ENCODE measurements at regions not wholly inside any gene's neighbourhood (a gene's known extent, or its start where the extent isn't known, plus 50 kb on each side); places are given as distances from the start of the nearest gene placed in this dataset.

DNA sequence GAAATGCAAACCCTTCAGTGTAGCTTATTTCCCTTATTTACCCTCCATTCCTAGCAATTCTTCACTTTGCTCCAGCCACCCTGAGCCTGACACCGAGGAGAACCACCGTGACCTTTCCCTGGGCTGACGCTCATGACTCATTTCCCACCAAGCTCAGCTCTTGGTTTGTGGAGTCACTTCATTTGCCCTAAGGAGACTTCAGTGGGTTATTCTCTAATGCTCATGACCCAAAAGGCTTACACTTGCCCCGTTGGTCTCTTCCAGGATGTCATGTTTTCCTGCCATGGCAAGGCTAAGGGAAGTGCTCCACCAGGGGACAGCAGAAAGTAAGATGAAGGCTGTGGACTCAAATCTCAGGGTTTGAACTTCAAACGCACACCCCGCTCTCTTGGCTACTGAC is 161.0 kb downstream of the CBLN1 start:
- ChIA-PET CTCF (interaction anchor here (0.6 kb wide), 1 partner anchor 184 kb away, joined by 3 read pairs; no protein-coding TSS in a partner anchor), POLR2A (no interaction called here)
- no peak for TF ChIP-seq CTCF (IDR thresholded peaks at IDR 0.05; ENCODE audit: insufficient read depth, low read depth, low read length)
- no peaks in the 10 kb centered on the region for H3K36me3 ChIP-seq (ENCODE audit: control insufficient read depth, insufficient read depth, low read length)
- DNase-seq (ENCODE audit: low read depth): no peak
- no peaks in the 10 kb centered on the region for H3K27me3 ChIP-seq (ENCODE audit: control insufficient read depth, insufficient read depth, low read length)
- no peak overlapping the region for H3K4me3 ChIP-seq (ENCODE audit: low read depth, low read length)

DNA sequence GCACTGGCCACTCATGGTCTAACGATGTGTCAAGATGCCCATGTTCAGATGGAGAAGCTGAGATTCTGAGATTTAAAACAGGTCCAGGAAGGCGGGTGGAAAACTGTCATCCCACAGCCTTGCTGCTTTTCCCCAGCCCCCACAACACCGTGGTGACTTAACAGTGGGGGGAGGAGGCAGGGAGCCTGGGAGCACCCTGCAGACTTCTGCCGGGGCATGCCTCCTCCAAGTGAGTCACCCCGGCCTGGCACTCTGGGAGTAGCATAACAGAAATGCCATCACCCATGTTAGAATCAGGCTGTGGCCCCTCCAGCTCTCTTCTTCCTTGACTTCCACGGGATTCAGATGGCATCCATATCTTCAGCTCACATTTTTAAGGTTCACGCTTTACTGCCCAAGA is 164.8 kb downstream of the CBLN1 start:
- CTCF ChIA-PET: no interaction called here
- POLR2A ChIA-PET: no interaction called here
- TF ChIP-seq CTCF (IDR thresholded peaks at IDR 0.05; ENCODE audit: insufficient read depth, low read depth, low read length): no peak

DNA sequence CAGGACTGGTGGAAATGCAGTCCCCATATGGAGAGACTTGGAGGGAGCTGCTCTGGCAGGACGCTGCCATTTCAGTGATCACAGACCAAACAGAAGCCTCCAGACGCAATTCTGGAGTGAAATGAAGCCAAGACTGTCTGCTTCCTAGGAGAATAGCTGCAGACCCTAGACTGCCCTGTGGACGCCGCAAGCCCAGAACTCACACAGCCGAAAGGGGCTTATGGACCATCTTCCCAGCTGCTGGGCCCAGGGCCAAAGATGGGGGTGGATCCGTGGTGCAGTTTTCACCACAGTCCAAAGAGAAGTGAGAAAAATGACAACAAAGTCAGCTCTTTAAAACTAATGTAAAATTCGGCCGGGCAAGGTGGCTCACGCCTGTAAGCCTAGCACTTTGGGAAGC is 165.7 kb downstream of the CBLN1 start:
- Histone ChIP-seq H3K27me3 (ENCODE audit: control insufficient read depth, insufficient read depth, low read length) (no peaks in the 10 kb centered on the region), H3K36me3 (ENCODE audit: control insufficient read depth, insufficient read depth, low read length) (no peaks in the 10 kb centered on the region), H3K4me3 (ENCODE audit: low read depth, low read length) (no peak overlapping the region)
- POLR2A ChIA-PET: no interaction called here
- no peak for TF ChIP-seq CTCF (IDR thresholded peaks at IDR 0.05; ENCODE audit: insufficient read depth, low read depth, low read length)
- no peak for DNase-seq (ENCODE audit: low read depth)
- CTCF ChIA-PET: no interaction called here

More for the DNA sequence above, 164.8 kb downstream of the CBLN1 start:
- Histone ChIP-seq H3K36me3 (ENCODE audit: control insufficient read depth, insufficient read depth, low read length) (no peaks in the 10 kb centered on the region), H3K27me3 (ENCODE audit: control insufficient read depth, insufficient read depth, low read length) (no peaks in the 10 kb centered on the region), H3K4me3 (ENCODE audit: low read depth, low read length) (no peak overlapping the region)
- DNase-seq (ENCODE audit: low read depth): no peak

DNA sequence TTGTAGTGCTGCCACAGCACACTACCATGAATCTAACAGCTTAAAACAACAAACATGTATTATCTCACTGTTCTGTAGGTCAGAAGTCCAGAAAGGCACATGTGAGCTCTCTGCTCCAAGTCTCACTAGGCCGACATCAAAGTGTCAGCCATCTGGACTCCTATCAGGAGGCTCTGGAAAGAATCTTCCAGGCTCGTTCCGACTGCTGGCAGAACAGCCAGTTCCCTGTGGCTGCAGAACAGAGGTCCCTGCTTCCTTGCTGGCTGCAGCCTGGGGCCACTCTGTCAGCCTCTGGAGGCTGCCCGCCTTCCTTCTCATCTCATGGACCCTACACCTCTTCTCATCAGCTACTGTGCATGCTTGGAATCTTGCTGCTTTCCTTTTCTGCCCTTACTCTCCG is 168.9 kb downstream of the CBLN1 start:
- DNase-seq (ENCODE audit: low read depth): no peak
- POLR2A ChIA-PET: no interaction called here
- CTCF ChIA-PET: no interaction called here
- no peak for TF ChIP-seq CTCF (IDR thresholded peaks at IDR 0.05; ENCODE audit: insufficient read depth, low read depth, low read length)
- H3K4me3 ChIP-seq (ENCODE audit: low read depth, low read length): no peak overlapping the region
- H3K36me3 ChIP-seq (ENCODE audit: control insufficient read depth, insufficient read depth, low read length): no peaks in the 10 kb centered on the region
- H3K27me3 ChIP-seq (ENCODE audit: control insufficient read depth, insufficient read depth, low read length): no peaks in the 10 kb centered on the region

DNA sequence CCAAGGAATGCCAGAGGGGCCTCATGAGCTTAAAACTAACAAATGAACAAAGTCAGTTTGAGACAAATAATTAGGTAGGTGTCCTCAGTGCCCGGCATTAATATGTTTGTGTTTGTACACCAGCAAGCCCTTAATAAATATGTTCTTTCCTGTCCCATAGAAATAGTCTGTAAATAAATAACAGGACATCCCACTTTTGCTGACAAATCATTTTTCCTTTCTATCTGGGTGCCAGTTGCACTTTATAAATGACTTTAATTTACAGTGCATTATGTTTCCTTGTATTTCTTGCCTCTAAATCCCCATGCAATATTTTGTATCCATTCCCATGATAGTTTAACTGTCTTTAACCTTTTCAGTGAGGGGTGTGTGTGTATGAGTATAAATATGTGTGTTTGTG is 170.3 kb downstream of the CBLN1 start:
- DNase-seq (ENCODE audit: low read depth): no peak
- ChIA-PET CTCF (no interaction called here), POLR2A (no interaction called here)
- H3K36me3 ChIP-seq (ENCODE audit: control insufficient read depth, insufficient read depth, low read length): no peaks in the 10 kb centered on the region
- no peak overlapping the region for H3K4me3 ChIP-seq (ENCODE audit: low read depth, low read length)
- no peak for TF ChIP-seq CTCF (IDR thresholded peaks at IDR 0.05; ENCODE audit: insufficient read depth, low read depth, low read length)
- no peaks in the 10 kb centered on the region for H3K27me3 ChIP-seq (ENCODE audit: control insufficient read depth, insufficient read depth, low read length)

All from BJ (cell line).